Right kidney (tissue), 1 donor: ENCODE measurements at regions not wholly inside any gene's neighbourhood (a gene's known extent, or its start where the extent isn't known, plus 50 kb on each side); places are given as distances from the start of the nearest gene placed in this dataset.

ENCODE experiments used
- DNase-seq: peaks from one replicate; pipeline ENCODE4 v3.0.0-alpha.2; 2016

GRCh38 chr18:37764541-37765288 is 199.1 kb upstream of the CELF4 start:
- DNase-seq: no peak

DNA sequence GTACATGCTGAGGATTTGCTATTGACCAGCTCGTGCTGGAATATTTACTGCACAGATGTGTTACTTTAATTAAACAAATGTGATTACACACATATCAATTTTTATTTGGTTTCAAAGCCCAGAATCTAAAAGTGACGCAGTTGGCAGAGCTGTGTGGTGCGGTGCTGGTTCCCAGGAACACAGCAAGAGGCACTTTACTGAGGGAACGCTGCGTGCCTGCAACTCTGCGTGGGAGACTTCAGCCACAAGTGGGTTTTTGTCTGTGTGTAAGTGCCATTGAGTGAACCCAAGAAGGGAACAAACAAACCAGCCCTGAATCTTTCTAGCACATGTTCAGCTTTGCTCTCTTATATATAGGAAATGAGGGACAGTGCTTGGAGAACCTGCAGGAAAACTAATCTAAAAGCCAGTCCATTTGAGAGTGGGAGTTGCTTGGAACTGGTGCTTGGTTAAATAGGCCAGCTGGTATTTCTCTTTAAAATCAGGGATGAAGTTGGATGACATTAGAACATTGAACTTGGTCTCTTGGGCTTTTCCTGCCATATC is 196.6 kb upstream of the CELF4 start:
- no peak for DNase-seq

DNA sequence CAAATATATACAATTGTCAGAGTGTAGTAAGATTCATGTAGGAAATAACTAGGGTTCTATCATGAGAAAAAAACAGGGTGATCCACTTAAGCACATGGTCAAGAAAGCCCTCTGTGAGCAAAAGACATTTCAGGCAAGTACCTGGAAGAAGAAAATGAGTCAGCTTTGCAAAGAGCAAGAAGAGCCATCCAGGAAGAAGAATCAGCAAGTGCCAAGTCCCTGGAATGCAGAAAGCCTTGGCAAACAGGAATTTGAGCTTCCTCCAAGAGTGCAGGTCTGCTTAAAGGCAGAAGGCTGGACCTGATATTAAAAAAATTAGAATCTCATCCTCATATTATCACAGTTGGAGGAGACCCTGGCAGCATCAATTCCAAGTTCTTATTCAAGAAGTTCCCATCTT is 188.5 kb upstream of the CELF4 start:
- no peak for DNase-seq

- DNase-seq: no peak
Observed at GRCh38 chr18:37742436-37742835, 176.8 kb upstream of the CELF4 start.

DNA sequence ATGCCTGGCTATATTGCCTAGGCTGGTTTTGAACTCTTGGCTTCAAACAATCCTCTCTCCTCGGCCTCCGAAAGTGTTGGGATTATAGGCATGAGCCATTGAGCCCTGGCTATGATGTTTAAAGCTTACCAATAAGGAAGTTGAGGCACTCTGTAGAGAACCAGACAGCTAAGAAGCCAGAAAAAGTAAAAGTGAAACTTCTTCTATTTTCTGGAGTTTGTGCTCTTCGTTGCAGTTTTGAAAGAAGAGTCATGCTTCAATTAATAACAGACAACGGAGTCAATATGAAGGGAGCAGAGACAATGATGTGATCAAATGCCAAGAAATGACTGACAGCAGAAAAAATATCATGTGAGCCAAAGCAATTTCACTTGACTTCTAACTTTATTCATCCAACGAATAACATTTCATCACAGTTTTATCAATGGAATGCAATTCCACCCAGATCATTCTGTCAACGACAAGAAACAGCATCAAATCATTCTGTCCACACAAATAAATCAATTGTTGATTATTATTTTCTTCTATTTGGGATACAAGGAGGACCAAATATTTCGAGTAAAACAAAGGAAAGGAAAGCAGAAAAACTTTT is 175.5 kb upstream of the CELF4 start:
- no peak for DNase-seq

GRCh38 chr18:37734406-37734805 is 168.8 kb upstream of the CELF4 start:
- DNase-seq: no peak

GRCh38 chr18:37729716-37730115 is 164.1 kb upstream of the CELF4 start:
- no peak for DNase-seq

DNA sequence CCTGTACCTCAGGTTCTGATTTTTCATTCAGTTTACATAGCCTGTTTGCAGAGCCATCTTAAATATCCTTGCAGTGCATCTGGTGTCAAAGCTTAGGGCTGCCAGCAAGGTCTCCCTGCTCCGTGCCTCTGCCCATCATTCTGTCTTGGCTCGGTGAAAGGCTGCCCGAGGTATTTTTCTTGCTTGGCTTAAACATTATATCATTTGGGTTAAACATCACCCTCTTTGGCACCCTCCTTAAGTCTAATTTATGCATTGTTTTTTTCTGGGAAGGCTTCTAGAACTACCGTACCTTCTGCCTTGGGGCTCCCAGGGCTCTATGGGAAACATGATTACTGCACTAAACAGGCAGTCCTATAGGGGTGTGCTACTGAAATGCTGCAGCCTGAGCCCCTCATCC is 158.6 kb upstream of the CELF4 start:
- DNase-seq: no peak

- DNase-seq: no peak
Observed at GRCh38 chr18:37721544-37722522, 156.2 kb upstream of the CELF4 start.

DNA sequence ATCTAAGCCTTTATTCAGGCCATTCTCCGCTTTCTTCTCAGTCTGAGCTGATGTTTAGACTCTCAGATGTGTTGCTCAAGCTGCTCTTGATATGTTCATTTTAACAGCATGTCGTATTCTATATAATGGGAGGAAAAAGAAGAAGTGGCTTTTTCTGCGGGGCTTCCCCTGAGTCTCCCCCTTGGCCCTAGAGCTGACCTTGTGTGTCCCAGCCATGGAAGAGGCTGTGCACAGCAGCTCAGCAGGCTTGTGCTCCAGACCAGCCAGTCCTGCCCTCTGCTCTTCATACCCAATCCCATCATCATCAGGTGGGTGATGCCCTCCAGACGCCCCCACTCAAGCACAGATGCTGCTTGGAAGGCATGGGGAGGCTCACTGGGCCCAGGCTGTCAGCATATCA is 155.1 kb upstream of the CELF4 start:
- DNase-seq: no peak

- no peak for DNase-seq
Observed at GRCh38 chr18:37717656-37718055, 152.1 kb upstream of the CELF4 start.

GRCh38 chr18:37717098-37717497 is 151.5 kb upstream of the CELF4 start:
- no peak for DNase-seq

DNA sequence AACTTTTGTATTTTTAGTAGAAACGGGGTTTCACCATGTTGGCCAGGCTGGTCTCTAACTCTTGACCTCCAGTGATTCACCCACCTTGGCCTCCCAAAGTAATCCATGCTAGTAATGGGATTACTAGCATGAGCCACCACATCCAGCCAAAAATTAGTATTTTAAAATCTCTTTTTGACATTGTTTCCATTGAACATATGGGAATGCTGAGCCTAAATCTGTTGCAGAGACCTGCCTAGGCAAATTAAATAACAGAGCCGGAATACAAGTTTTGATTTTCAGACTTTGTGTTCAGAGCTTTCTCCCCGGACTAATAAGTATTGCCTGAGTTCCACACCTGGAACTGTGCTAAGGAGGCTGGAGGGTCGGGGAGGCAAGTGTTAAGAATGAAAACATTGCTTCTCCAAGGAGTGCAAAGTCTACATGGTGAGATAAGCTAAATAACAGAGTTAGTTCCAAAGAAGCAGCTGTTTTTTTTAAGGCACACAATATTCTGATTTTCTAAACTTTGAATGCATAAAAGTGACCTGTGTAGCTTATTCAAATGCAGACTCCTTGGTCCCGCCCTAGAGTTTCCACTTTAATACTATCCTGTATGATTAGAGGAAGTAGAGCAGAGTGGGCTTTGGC is 150.6 kb upstream of the CELF4 start:
- no peak for DNase-seq

- no peak for DNase-seq
Observed at GRCh38 chr18:37714691-37715090, 149.1 kb upstream of the CELF4 start.

DNA sequence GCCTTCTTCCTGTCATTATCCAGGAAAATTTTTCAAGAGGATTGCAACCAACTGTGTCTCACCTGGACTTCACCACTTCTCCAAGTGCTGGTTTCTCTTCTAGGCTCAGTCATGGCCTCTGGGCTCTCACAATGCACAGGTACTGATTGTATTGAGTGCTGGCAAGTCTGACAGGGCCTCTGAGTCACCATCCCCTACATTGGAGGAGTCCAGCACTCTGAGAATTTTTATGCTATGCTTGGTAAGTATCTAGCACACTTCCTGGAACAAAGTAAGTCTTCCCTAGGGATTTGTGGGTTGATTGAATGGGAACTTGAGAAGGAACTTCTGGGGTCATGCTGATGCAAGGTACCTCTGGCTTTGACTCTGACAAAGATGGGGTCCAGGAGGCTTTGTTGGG is 147.2 kb upstream of the CELF4 start:
- DNase-seq: no peak

DNA sequence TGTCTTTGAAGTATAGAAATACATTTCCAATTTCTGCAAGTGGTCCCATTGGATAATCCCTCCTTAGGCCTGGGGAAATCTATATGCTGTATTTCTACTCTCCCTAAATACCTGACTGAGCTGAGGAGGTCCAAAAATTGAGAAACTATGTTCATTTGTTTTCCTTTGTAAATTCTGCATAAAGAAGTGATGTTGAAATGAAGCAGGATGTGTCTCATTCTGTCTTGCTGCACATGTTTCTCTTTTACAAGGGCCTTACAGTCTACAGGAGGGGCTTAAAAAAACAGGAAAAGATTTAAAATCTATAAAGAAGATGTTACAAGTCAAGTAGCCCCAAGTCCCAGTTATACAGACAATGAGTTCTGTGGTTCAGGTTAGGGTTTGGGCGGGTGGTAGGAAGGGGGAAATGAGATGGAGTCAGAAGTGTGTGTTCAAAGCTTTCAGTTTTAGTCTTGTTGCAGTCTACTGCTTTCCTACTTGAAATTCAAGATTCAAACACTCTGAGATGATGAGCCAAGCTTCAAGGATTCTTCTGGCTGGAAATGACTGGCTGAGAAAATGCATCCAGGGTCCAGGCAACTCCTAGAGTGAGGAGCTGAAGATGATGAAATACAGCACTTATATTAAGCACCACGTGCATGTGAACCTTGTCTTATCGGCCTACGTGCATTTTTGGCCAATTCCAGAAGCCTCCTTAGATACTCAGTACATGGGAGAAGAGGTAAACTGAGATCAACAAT is 146.3 kb upstream of the CELF4 start:
- DNase-seq: no peak

DNA sequence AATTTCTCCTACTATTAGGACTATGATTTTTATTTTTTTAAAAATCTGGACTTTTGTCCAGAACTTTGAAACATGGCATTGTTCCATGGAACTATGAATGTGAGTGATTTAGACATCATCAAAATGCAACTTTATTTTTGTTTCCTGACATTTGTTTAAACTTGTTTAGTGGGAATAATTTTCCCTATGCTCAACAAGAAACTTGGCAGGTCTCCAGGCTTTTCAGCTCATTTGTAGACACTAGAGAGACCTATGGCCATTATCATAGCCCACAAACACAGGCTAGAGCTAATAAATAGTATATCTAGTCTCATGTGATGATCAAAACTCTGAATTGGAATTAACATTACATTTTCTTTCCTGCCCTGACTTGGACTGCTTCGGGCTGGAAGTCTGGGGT is 145.1 kb upstream of the CELF4 start:
- no peak for DNase-seq

GRCh38 chr18:37709740-37710139 is 144.1 kb upstream of the CELF4 start:
- DNase-seq: no peak

- DNase-seq: no peak
Observed at GRCh38 chr18:37705016-37705415, 139.4 kb upstream of the CELF4 start.

GRCh38 chr18:37702841-37703240 is 137.2 kb upstream of the CELF4 start:
- DNase-seq: no peak

- no peak for DNase-seq
Observed at GRCh38 chr18:37701967-37702366, 136.4 kb upstream of the CELF4 start.
